Sigmoid colon (tissue), 6 donors: ENCODE measurements at regions not wholly inside any gene's neighbourhood (a gene's known extent, or its start where the extent isn't known, plus 50 kb on each side); places are given as distances from the start of the nearest gene placed in this dataset.
"Not testable (repeated sequence)": the region's sequence is repeated elsewhere in the genome, so short reads cannot be mapped to it uniquely, and the experiment has no call there.

Experiments used
- DNase-seq: peaks from one replicate; pipeline ENCODE4 v3.0.0-alpha.2; 2019
- H3K27ac ChIP-seq, 4 donors: fragments of 200-600 bp; sonication (generic); one replicate each; pipeline ENCODE4 v1.5.1; 2016 to 2019; ENCODE audit warnings: mild to moderate bottlenecking in 1 of 4
- H3K27me3 ChIP-seq, 3 donors: fragments of 200-600 bp; sonication (generic); one replicate each; pipeline ENCODE4 v1.5.1; 2019; ENCODE audit warnings: mild to moderate bottlenecking in 1 of 3
- H3K36me3 ChIP-seq, 4 donors: fragments of 200-600 bp; sonication (generic); one replicate each; pipeline ENCODE4 v1.5.1; 2016 to 2019
- H3K4me1 ChIP-seq, 4 donors: fragments of 200-600 bp; sonication (generic); one replicate each; pipeline ENCODE4 v1.5.1; 2017 to 2019
- H3K4me3 ChIP-seq, 4 donors: fragments of 200-600 bp; sonication (generic); one replicate each; pipeline ENCODE4 v1.5.1; 2017 to 2019; ENCODE audit warnings: mild to moderate bottlenecking in 2 of 4, moderate library complexity in 1 of 4
- H3K9me3 ChIP-seq, 4 donors: fragments of 200-600 bp in 3 of 4; sonication (generic) in 3 of 4; one replicate each; pipeline versions ENCODE4 v1.5.1 to v1.6.1; 2013 to 2019
- CTCF ChIP-seq, 4 experiments: fragments of 450-650 bp in 3 of 4; fragments of 200-600 bp in 1 of 4; IDR thresholded peaks; one replicate each; pipeline ENCODE4 v1.5.1; 2016 to 2019; ENCODE audit warnings: antibody characterized with exemption in 4 of 4, mild to moderate bottlenecking in 3 of 4, moderate library complexity in 2 of 4
- EP300 ChIP-seq, 4 donors: sonication (generic); formaldehyde crosslinking; IDR thresholded peaks; one replicate each; pipeline ENCODE4 v1.6.1; 2017; ENCODE audit warnings: antibody characterized with exemption in 4 of 4
- POLR2A ChIP-seq, 2 donors: fragments of 450-650 bp; IDR thresholded peaks; one replicate each; pipeline ENCODE4 v1.6.1; 2016; ENCODE audit warnings: antibody characterized with exemption in 2 of 2, mild to moderate bottlenecking in 2 of 2, moderate library complexity in 2 of 2
- POLR2AphosphoS5 ChIP-seq, 4 donors: sonication (generic); formaldehyde crosslinking; IDR thresholded peaks; one replicate each; pipeline ENCODE4 v1.6.1; 2017; ENCODE audit warnings: antibody characterized with exemption in 4 of 4
- WGBS, 2 donors: extraction: QIAGEN DNeasy Blood & Tissue Kit; methylation state at CpG; one replicate each; pipeline ENCODE4 v1.1.7; 2013; 5-methylcytosine and 5-hydroxymethylcytosine counted together
- intact Hi-C: fragments of 100-400 bp; cut with DNase I; formaldehyde crosslinking; loops from one replicate; pipeline ENCODE4 v1.15.1; 2023
- donor health status: healthy with polysubstance abuse.
- donor health status: healthy.

GRCh38 chr1:222976453-222976852, 161.6 kb downstream of the DISP1 start:
- no peak overlapping the region for H3K4me3 ChIP-seq
- no peak for TF ChIP-seq POLR2AphosphoS5 (IDR thresholded peaks at IDR 0.05)
- no peak for TF ChIP-seq CTCF (IDR thresholded peaks at IDR 0.05)
- no peak for TF ChIP-seq EP300 (IDR thresholded peaks at IDR 0.05)
- no peak for TF ChIP-seq POLR2A (IDR thresholded peaks at IDR 0.05)
- H3K4me1 ChIP-seq, result peaks cover 0 to 58% (median 37%) of the 10 kb centered on the region in 4 donors
- intact Hi-C loops, result loop anchor here (10.0 kb wide), 3 partner anchors 108 to 162 kb away; partner anchors contain the start of gene DISP1
- no peaks in the 10 kb centered on the region for H3K36me3 ChIP-seq
- DNase-seq, result no peak
- no peaks in the 10 kb centered on the region for H3K9me3 ChIP-seq
- peak overlapping the region in 3 of 4 donors; percentile 33 to 77 (median 64) for H3K27ac ChIP-seq
- H3K27me3 ChIP-seq, result no peaks in the 10 kb centered on the region
- WGBS, 2 donors, result 55 to 75% methylated on average over 1 of the region's 1 CpG

GRCh38 chr1:222977294-222977693, 162.5 kb downstream of the DISP1 start:
- intact Hi-C loops, result loop anchor here (10.0 kb wide), 3 partner anchors 108 to 162 kb away; partner anchors contain the start of gene DISP1
- not testable (repeated sequence) for H3K4me3 ChIP-seq, DNase-seq, H3K9me3 ChIP-seq, H3K27ac ChIP-seq, H3K36me3 ChIP-seq, H3K27me3 ChIP-seq
- 90% methylated on average over 4 of the region's 5 CpGs for WGBS, 2 donors
- peaks cover 0 to 64% (median 39%) of the 10 kb centered on the region in 4 donors for H3K4me1 ChIP-seq

- H3K9me3 ChIP-seq, result no peaks in the 10 kb centered on the region
- intact Hi-C loops, result loop anchor here (10.0 kb wide), 3 partner anchors 105 to 165 kb away; partner anchors contain the start of gene DISP1
- DNase-seq, result no peak
- TF ChIP-seq POLR2AphosphoS5 (IDR thresholded peaks at IDR 0.05), result no peak
- no peak for TF ChIP-seq CTCF (IDR thresholded peaks at IDR 0.05)
- TF ChIP-seq POLR2A (IDR thresholded peaks at IDR 0.05), result no peak
- TF ChIP-seq EP300 (IDR thresholded peaks at IDR 0.05), result no peak
- peak overlapping the region in 1 of 4 donors; percentile 12 for H3K27ac ChIP-seq
- 91 to 93% methylated on average over 5 of the region's 5 CpGs for WGBS, 2 donors
- no peaks in the 10 kb centered on the region for H3K36me3 ChIP-seq
- H3K4me3 ChIP-seq, result no peak overlapping the region
- no peaks in the 10 kb centered on the region for H3K27me3 ChIP-seq
- peaks cover 0 to 49% (median 33%) of the 10 kb centered on the region in 4 donors for H3K4me1 ChIP-seq
Observed at GRCh38 chr1:222979561-222979960, 163.5 kb downstream of the TLR5 start.

GRCh38 chr1:222987674-222988076, 155.4 kb downstream of the TLR5 start:
- no peaks in the 10 kb centered on the region for H3K27me3 ChIP-seq
- no peaks in the 10 kb centered on the region for H3K9me3 ChIP-seq
- DNase-seq, result no peak
- peaks cover 0 to 9% (median 6%) of the 10 kb centered on the region in 4 donors for H3K4me1 ChIP-seq
- intact Hi-C loops, result no loop called here
- TF ChIP-seq POLR2AphosphoS5 (IDR thresholded peaks at IDR 0.05), result no peak
- no peak for TF ChIP-seq CTCF (IDR thresholded peaks at IDR 0.05)
- TF ChIP-seq POLR2A (IDR thresholded peaks at IDR 0.05), result no peak
- no peak for TF ChIP-seq EP300 (IDR thresholded peaks at IDR 0.05)
- no peak overlapping the region for H3K4me3 ChIP-seq
- H3K27ac ChIP-seq, result no peak overlapping the region
- peaks cover 0 to 9% (median 0%) of the 10 kb centered on the region in 4 donors for H3K36me3 ChIP-seq

GRCh38 chr1:222989443-222989842, 153.6 kb downstream of the TLR5 start:
- TF ChIP-seq POLR2AphosphoS5 (IDR thresholded peaks at IDR 0.05), result no peak
- no peak for TF ChIP-seq POLR2A (IDR thresholded peaks at IDR 0.05)
- TF ChIP-seq CTCF (IDR thresholded peaks at IDR 0.05), result no peak
- no peak for TF ChIP-seq EP300 (IDR thresholded peaks at IDR 0.05)
- Histone ChIP-seq H3K4me1 (peaks cover 0 to 9% (median 6%) of the 10 kb centered on the region in 4 donors), H3K9me3 (no peaks in the 10 kb centered on the region), H3K36me3 (peaks cover 0 to 13% (median 0%) of the 10 kb centered on the region in 4 donors), H3K4me3 (no peak overlapping the region), H3K27me3 (no peaks in the 10 kb centered on the region), H3K27ac (no peak overlapping the region)
- intact Hi-C loops, result no loop called here
- DNase-seq, result no peak
- WGBS, 2 donors, result 92 to 94% methylated on average over 3 of the region's 3 CpGs
